ENCODE measurements at regions not wholly inside any gene's neighbourhood (a gene's known extent, or its start where the extent isn't known, plus 50 kb on each side); places are given as distances from the start of the nearest gene placed in this dataset.
A peak's percentile ranks its signal among the peaks of the same experiment; 100 is the strongest.

GRCh38 chr2:20110383-20110782, 59.0 kb upstream of the LAPTM4A start:
- Mint-ChIP-seq H3K36me3 (no peaks in the 10 kb centered on the region), H3K9me3 (peaks cover 0 to 21% (median 13%) of the 10 kb centered on the region in 7 donors), H3K27me3 (ENCODE audit: low read depth in 3 of 3) (peaks cover 1 to 15% (median 14%) of the 10 kb centered on the region in 3 donors), H3K4me1 (peaks cover 8% of the 10 kb centered on the region), H3K4me3 (no peak overlapping the region), H3K27ac (peak overlapping the region in 2 of 7 donors; percentile 15 to 58)
- H3K36me3 ChIP-seq (replicated peaks in 1 of 2; ENCODE audit: control insufficient read depth in 1 of 2, insufficient read depth in 2 of 2, low read length in 2 of 2) = no peaks in the 10 kb centered on the region
- no peaks in the 10 kb centered on the region for H3K79me2 ChIP-seq (ENCODE audit: insufficient read depth, low read length)
- H2AFZ ChIP-seq (ENCODE audit: insufficient read depth, low read depth, low read length, poor library complexity, severe bottlenecking) = no peak overlapping the region
- peaks cover 3 to 8% of the 10 kb centered on the region in 2 donors for H3K9me3 ChIP-seq (replicated peaks in 1 of 2; ENCODE audit: control insufficient read depth in 1 of 2, insufficient read depth in 1 of 2, low read length in 2 of 2)
- no peak overlapping the region for H3K27ac ChIP-seq (ENCODE audit: low read depth in 1 of 2, low read length in 2 of 2)
- DNase-seq = no peak
- H3K9ac ChIP-seq (ENCODE audit: insufficient read depth, low read length, poor library complexity, severe bottlenecking) = no peak overlapping the region
- H3K4me1 ChIP-seq (ENCODE audit: control insufficient read depth in 1 of 2, insufficient read depth in 2 of 2, low read length in 2 of 2) = no peaks in the 10 kb centered on the region
- H4K20me1 ChIP-seq (ENCODE audit: insufficient read depth, low read length) = no peaks in the 10 kb centered on the region
- intact Hi-C loops (cut with micrococcal nuclease) = no loop called here
- no peak overlapping the region for H3K4me2 ChIP-seq (replicated peaks; ENCODE audit: extremely low read depth, low read length, poor library complexity, severe bottlenecking)
- peaks cover 0 to 8% of the 10 kb centered on the region in 2 donors for H3K27me3 ChIP-seq (ENCODE audit: control insufficient read depth in 2 of 2, insufficient read depth in 2 of 2, low read length in 2 of 2)
- no peak overlapping the region for H3K4me3 ChIP-seq (replicated peaks in 1 of 3; ENCODE audit: low read depth in 2 of 3, low read length in 3 of 3)
- WGBS (ENCODE audit: insufficient coverage) = 100% methylated on average over 2 of the region's 3 CpGs
- no peak for TF ChIP-seq CTCF (IDR thresholded peaks at IDR 0.05)

GRCh38 chr2:20108655-20109396, 57.4 kb upstream of the LAPTM4A start:
- Mint-ChIP-seq H3K27ac (no peak overlapping the region), H3K36me3 (no peaks in the 10 kb centered on the region), H3K4me3 (no peak overlapping the region), H3K4me1 (peaks cover 10% of the 10 kb centered on the region), H3K9me3 (peaks cover 0 to 21% (median 13%) of the 10 kb centered on the region in 7 donors), H3K27me3 (ENCODE audit: low read depth in 3 of 3) (peaks cover 5 to 15% (median 12%) of the 10 kb centered on the region in 3 donors)
- Histone ChIP-seq H3K27me3 (ENCODE audit: control insufficient read depth in 2 of 2, insufficient read depth in 2 of 2, low read length in 2 of 2) (peaks cover 0 to 8% of the 10 kb centered on the region in 2 donors), H3K4me3 (replicated peaks in 1 of 3; ENCODE audit: low read depth in 2 of 3, low read length in 3 of 3) (no peak overlapping the region), H3K27ac (ENCODE audit: low read depth in 1 of 2, low read length in 2 of 2) (no peak overlapping the region), H3K79me2 (ENCODE audit: insufficient read depth, low read length) (no peaks in the 10 kb centered on the region), H3K9ac (ENCODE audit: insufficient read depth, low read length, poor library complexity, severe bottlenecking) (no peak overlapping the region), H3K9me3 (replicated peaks in 1 of 2; ENCODE audit: control insufficient read depth in 1 of 2, insufficient read depth in 1 of 2, low read length in 2 of 2) (peaks cover 3 to 8% of the 10 kb centered on the region in 2 donors), H3K4me1 (ENCODE audit: control insufficient read depth in 1 of 2, insufficient read depth in 2 of 2, low read length in 2 of 2) (no peaks in the 10 kb centered on the region), H3K4me2 (replicated peaks; ENCODE audit: extremely low read depth, low read length, poor library complexity, severe bottlenecking) (no peak overlapping the region), H3K36me3 (replicated peaks in 1 of 2; ENCODE audit: control insufficient read depth in 1 of 2, insufficient read depth in 2 of 2, low read length in 2 of 2) (no peaks in the 10 kb centered on the region), H2AFZ (ENCODE audit: insufficient read depth, low read depth, low read length, poor library complexity, severe bottlenecking) (no peak overlapping the region), H4K20me1 (ENCODE audit: insufficient read depth, low read length) (no peaks in the 10 kb centered on the region)
- 95% methylated on average over 5 of the region's 5 CpGs for WGBS (ENCODE audit: insufficient coverage)
- no peak for TF ChIP-seq CTCF (IDR thresholded peaks at IDR 0.05)
- intact Hi-C loops (cut with micrococcal nuclease) = no loop called here
- peak in 1 of 3 donors; percentile 18 for DNase-seq
